HCT116 (cell line): ENCODE measurements at regions not wholly inside any gene's neighbourhood (a gene's known extent, or its start where the extent isn't known, plus 50 kb on each side); places are given as distances from the start of the nearest gene placed in this dataset.

Experiments used
- ATAC-seq: fragments of 200-7000 bp; cut with Tn5 transposase; 2 replicates; pipeline ENCODE4 v1.9.1; 2020; ENCODE audit warnings: mild to moderate bottlenecking, moderate library complexity
- BruUV-seq: library from RNA; stranded (reverse); fragments of 400-500 nt; replicated peaks from 2 replicates; lab custom pipeline; 2021; lab: Mats Ljungman, UMichigan
- CTCF ChIA-PET: fragments of 300-600 bp; sonication (Branson Sonifier 250); formaldehyde crosslinking; loops from one replicate; lab custom pipeline; 2021; ENCODE audit warnings: antibody characterized with exemption; lab: Charles Lee
- POLR2A ChIA-PET: fragments of 300-600, 350-600 bp; sonication (Branson Sonifier 250); formaldehyde crosslinking; loops from one replicate; lab custom pipeline; 2021; ENCODE audit warnings: antibody characterized with exemption; lab: Charles Lee
- RAD21 ChIA-PET, 2 experiments: fragments of 300-600 bp; sonication (Branson Sonifier 250); formaldehyde crosslinking; loops; one replicate each; lab custom pipeline; 2023; ENCODE audit warnings: low total read pairs in 2 of 2; ENCODE audit not compliant: uncharacterized antibody in 2 of 2, unreplicated experiment in 2 of 2, low non-redundant PET in 1 of 2; lab: Charles Lee
- DNase-seq: peaks from one replicate; pipeline ENCODE4 v3.0.0-alpha.2; 2010; ENCODE audit warnings: low read depth, low spot score
- H2AFZ ChIP-seq: fragments of 200-600 bp; shearing (Covaris generic), sonication (generic); 2 replicates; pipeline ENCODE4 v1.6.1; 2017; ENCODE audit warnings: low read depth, mixed run types, mixed read lengths, antibody characterized with exemption, low read length; ENCODE audit not compliant: poor library complexity, severe bottlenecking
- H3K27ac ChIP-seq: 2 replicates; pipeline ENCODE4 v1.5.1; 2012; ENCODE audit warnings: low read depth, low read length
- H3K27me3 ChIP-seq: fragments of 200-600 bp; sonication (generic); 2 replicates; pipeline ENCODE4 v1.6.1; 2016; ENCODE audit warnings: mixed run types, low read length, mixed read lengths; ENCODE audit not compliant: insufficient read depth
- H3K36me3 ChIP-seq, 2 experiments: fragments of 200-500 bp in 1 of 2; fragments of 200-600 bp in 1 of 2; sonication (Bioruptor generic) in 1 of 2; sonication (generic) in 1 of 2; 2 replicates each; pipeline versions ENCODE4 v1.5.1 to v1.6.1; 2014 to 2016; ENCODE audit warnings: low read length in 2 of 2, inconsistent platforms in 1 of 2, mixed read lengths in 1 of 2, mixed run types in 1 of 2; ENCODE audit not compliant: insufficient read depth in 2 of 2, control insufficient read depth in 1 of 2
- H3K4me1 ChIP-seq, 2 experiments: fragments of 200-600 bp in 1 of 2; sonication (generic) in 1 of 2; 2 replicates each; pipeline versions ENCODE4 v1.5.1 to v1.6.1; 2012 to 2017; ENCODE audit warnings: low read length in 2 of 2, inconsistent platforms in 1 of 2, mild to moderate bottlenecking in 1 of 2, mixed read lengths in 1 of 2, mixed run types in 1 of 2, moderate library complexity in 1 of 2; ENCODE audit not compliant: insufficient read depth in 2 of 2, control insufficient read depth in 1 of 2
- H3K4me2 ChIP-seq: fragments of 200-600 bp; sonication (generic); 2 replicates; pipeline ENCODE4 v1.6.1; 2017; ENCODE audit warnings: mixed run types, low read length, mixed read lengths
- H3K4me3 ChIP-seq, 2 experiments: fragments of 200-600 bp in 1 of 2; sonication (generic) in 1 of 2; replicated peaks in 1 of 2; 2 replicates each; pipeline ENCODE4 v1.5.1; 2011 to 2016; ENCODE audit warnings: low read length in 2 of 2, control low read depth in 1 of 2, low read depth in 1 of 2, mild to moderate bottlenecking in 1 of 2, mixed read lengths in 1 of 2, mixed run types in 1 of 2
- H3K79me2 ChIP-seq: fragments of 200-600 bp; sonication (generic); 2 replicates; pipeline ENCODE4 v1.6.1; 2017; ENCODE audit warnings: mild to moderate bottlenecking, mixed run types, low read length, moderate library complexity, mixed read lengths; ENCODE audit not compliant: insufficient read depth
- H3K9ac ChIP-seq: fragments of 200-600 bp; sonication (generic); 2 replicates; pipeline ENCODE4 v1.6.1; 2016; ENCODE audit warnings: low read length, mixed read lengths
- H3K9me2 ChIP-seq: fragments of 200-600 bp; sonication (generic), shearing (Covaris generic); 2 replicates; pipeline ENCODE4 v1.6.1; 2017; ENCODE audit warnings: mixed run types, mild to moderate bottlenecking, moderate library complexity; ENCODE audit not compliant: insufficient read depth
- H3K9me3 ChIP-seq, 2 experiments: fragments of 200-500 bp in 1 of 2; fragments of 200-600 bp in 1 of 2; sonication (Bioruptor generic) in 1 of 2; sonication (generic) in 1 of 2; 2 replicates each; pipeline ENCODE4 v1.6.1; 2014 to 2017; ENCODE audit warnings: low read length in 2 of 2, mixed read lengths in 2 of 2, inconsistent platforms in 1 of 2, low read depth in 1 of 2, mild to moderate bottlenecking in 1 of 2, mixed run types in 1 of 2, moderate library complexity in 1 of 2; ENCODE audit not compliant: control insufficient read depth in 1 of 2, insufficient read depth in 1 of 2
- H4K20me1 ChIP-seq: fragments of 200-600 bp; sonication (generic), shearing (Covaris generic); 2 replicates; pipeline ENCODE4 v1.6.1; 2017; ENCODE audit warnings: mixed run types, mild to moderate bottlenecking, moderate library complexity; ENCODE audit not compliant: insufficient read depth
- CBX3 ChIP-seq: IDR thresholded peaks from 2 replicates; pipeline ENCODE4 v1.6.1; 2012; ENCODE audit warnings: low read depth
- EGR1 ChIP-seq: IDR thresholded peaks from 2 replicates; pipeline ENCODE4 v1.6.1; 2012; ENCODE audit warnings: low read depth
- ELF1 ChIP-seq: IDR thresholded peaks from 2 replicates; pipeline ENCODE4 v1.6.1; 2012; ENCODE audit warnings: low read depth, borderline replicate concordance
- EZH2 ChIP-seq: fragments of 200-600 bp; sonication (generic); IDR thresholded peaks from 2 replicates; pipeline ENCODE4 v1.6.1; 2017; ENCODE audit warnings: antibody characterized with exemption, mixed run types
- FOSL1 ChIP-seq: IDR thresholded peaks from 2 replicates; pipeline ENCODE4 v1.6.1; 2012; ENCODE audit warnings: low read depth
- JUND ChIP-seq: IDR thresholded peaks from 2 replicates; pipeline ENCODE4 v1.6.1; 2012
- POLR2A ChIP-seq: IDR thresholded peaks from 2 replicates; pipeline ENCODE4 v1.7.0; 2011; ENCODE audit warnings: borderline replicate concordance; ENCODE audit not compliant: insufficient read depth, insufficient read length; ENCODE audit errors: extremely low read depth
- POLR2AphosphoS5 ChIP-seq: IDR thresholded peaks from 2 replicates; pipeline ENCODE4 v1.6.1; 2011; ENCODE audit warnings: mild to moderate bottlenecking, low read depth, low read length, moderate library complexity
- RAD21 ChIP-seq: IDR thresholded peaks from 2 replicates; pipeline ENCODE4 v1.6.1; 2012; ENCODE audit warnings: low read depth, mild to moderate bottlenecking
- SIN3A ChIP-seq: IDR thresholded peaks from 2 replicates; pipeline ENCODE4 v1.6.1; 2012; ENCODE audit warnings: low read depth
- SP1 ChIP-seq: IDR thresholded peaks from 2 replicates; pipeline ENCODE4 v1.6.1; 2012; ENCODE audit warnings: low read depth
- SRF ChIP-seq: IDR thresholded peaks from 2 replicates; pipeline ENCODE4 v1.6.1; 2012; ENCODE audit warnings: low read depth
- YY1 ChIP-seq: IDR thresholded peaks from 2 replicates; pipeline ENCODE4 v1.6.1; 2011; ENCODE audit warnings: low read length, low read depth, moderate library complexity, mild to moderate bottlenecking; ENCODE audit not compliant: insufficient replicate concordance; ENCODE audit errors: extremely low read depth
- ZFX ChIP-seq: fragments of 450-650 bp; IDR thresholded peaks from 2 replicates; pipeline ENCODE4 v1.6.1; 2017
- intact Hi-C: fragments of 100-400 bp; cut with micrococcal nuclease; formaldehyde crosslinking; loops from 2 replicates; pipeline ENCODE4 v1.10.0; 2022
- TF ChIP-seq, protein P1 (sequence below): IDR thresholded peaks from 2 replicates; pipeline ENCODE4 v1.6.1; 2011; ENCODE audit warnings: mild to moderate bottlenecking, low read length, moderate library complexity; ENCODE audit not compliant: insufficient replicate concordance; ENCODE audit errors: extremely low read depth
- TF ChIP-seq, protein P2 (sequence below), 3 experiments: fragments of 200-600 bp in 1 of 3; sonication (generic) in 1 of 3; IDR thresholded peaks in 2 of 3; conservative IDR thresholded peaks in 1 of 3; 2 replicates each; pipeline ENCODE4 v1.5.1; 2012 to 2017; ENCODE audit warnings: low read depth in 2 of 3, low read length in 2 of 3, antibody characterized with exemption in 1 of 3, borderline replicate concordance in 1 of 3, control low read depth in 1 of 3, mild to moderate bottlenecking in 1 of 3, mixed read lengths in 1 of 3, mixed run types in 1 of 3, moderate library complexity in 1 of 3; ENCODE audit not compliant: insufficient read depth in 1 of 3

DNA sequence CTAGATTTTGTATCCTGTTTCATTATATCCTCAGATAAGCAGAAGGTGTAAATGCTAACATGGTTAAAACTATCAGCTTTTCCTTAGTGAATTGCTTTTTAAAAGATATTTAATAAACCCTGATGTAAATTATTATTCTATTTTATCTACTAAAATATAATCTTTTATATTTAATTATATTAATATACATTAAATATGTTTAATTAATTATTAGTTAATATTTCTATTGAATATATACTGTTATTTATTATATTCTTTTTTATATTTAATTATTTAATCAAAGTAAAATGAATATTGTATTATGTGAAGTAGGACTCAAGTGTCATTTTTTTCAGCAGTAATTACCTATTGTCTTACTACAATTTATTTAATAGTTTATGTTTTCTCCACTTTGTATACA, 179.7 kb upstream of the ADGRL4 start:
- ATAC-seq, result no peak
- no peaks in the 10 kb centered on the region for H3K36me3 ChIP-seq
- POLR2A ChIA-PET, result no interaction called here
- no peak overlapping the region for H2AFZ ChIP-seq
- H3K4me2 ChIP-seq, result no peak overlapping the region
- H3K9me2 ChIP-seq, result no peaks in the 10 kb centered on the region
- TF ChIP-seq RAD21 (no peak), ZFX (no peak), EZH2 (no peak), POLR2A (no peak), CBX3 (no peak), SP1 (no peak), ELF1 (no peak), YY1 (no peak), POLR2AphosphoS5 (no peak), JUND (no peak), FOSL1 (no peak), SRF (no peak), SIN3A (no peak), EGR1 (no peak)
- TF ChIP-seq, protein P1, sequence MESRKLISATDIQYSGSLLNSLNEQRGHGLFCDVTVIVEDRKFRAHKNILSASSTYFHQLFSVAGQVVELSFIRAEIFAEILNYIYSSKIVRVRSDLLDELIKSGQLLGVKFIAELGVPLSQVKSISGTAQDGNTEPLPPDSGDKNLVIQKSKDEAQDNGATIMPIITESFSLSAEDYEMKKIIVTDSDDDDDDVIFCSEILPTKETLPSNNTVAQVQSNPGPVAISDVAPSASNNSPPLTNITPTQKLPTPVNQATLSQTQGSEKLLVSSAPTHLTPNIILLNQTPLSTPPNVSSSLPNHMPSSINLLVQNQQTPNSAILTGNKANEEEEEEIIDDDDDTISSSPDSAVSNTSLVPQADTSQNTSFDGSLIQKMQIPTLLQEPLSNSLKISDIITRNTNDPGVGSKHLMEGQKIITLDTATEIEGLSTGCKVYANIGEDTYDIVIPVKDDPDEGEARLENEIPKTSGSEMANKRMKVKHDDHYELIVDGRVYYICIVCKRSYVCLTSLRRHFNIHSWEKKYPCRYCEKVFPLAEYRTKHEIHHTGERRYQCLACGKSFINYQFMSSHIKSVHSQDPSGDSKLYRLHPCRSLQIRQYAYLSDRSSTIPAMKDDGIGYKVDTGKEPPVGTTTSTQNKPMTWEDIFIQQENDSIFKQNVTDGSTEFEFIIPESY, result no peak
- TF ChIP-seq, protein P2, sequence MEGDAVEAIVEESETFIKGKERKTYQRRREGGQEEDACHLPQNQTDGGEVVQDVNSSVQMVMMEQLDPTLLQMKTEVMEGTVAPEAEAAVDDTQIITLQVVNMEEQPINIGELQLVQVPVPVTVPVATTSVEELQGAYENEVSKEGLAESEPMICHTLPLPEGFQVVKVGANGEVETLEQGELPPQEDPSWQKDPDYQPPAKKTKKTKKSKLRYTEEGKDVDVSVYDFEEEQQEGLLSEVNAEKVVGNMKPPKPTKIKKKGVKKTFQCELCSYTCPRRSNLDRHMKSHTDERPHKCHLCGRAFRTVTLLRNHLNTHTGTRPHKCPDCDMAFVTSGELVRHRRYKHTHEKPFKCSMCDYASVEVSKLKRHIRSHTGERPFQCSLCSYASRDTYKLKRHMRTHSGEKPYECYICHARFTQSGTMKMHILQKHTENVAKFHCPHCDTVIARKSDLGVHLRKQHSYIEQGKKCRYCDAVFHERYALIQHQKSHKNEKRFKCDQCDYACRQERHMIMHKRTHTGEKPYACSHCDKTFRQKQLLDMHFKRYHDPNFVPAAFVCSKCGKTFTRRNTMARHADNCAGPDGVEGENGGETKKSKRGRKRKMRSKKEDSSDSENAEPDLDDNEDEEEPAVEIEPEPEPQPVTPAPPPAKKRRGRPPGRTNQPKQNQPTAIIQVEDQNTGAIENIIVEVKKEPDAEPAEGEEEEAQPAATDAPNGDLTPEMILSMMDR (IDR thresholded peaks at IDR 0.05 in 2 of 3, conservative IDR thresholded peaks at IDR 0.05 in 1 of 3; ENCODE audit: borderline replicate concordance in 1 of 3, insufficient read depth in 1 of 3, low read depth in 2 of 3, low read length in 2 of 3), result no peak
- TF ChIP-seq, all 23 proteins: peak for 0
- CTCF ChIA-PET, result no interaction called here
- H3K9ac ChIP-seq, result no peak overlapping the region
- RAD21 ChIA-PET, result no interaction called here
- H3K4me1 ChIP-seq, result peaks cover 5 to 12% of the 10 kb centered on the region in 2 experiments; a peak in 2 of 4 replicates
- H3K27ac ChIP-seq, result no peak overlapping the region
- intact Hi-C loops, result no loop called here
- BruUV-seq, result no TSS peak
- no peaks in the 10 kb centered on the region for H3K9me3 ChIP-seq
- no peaks in the 10 kb centered on the region for H3K27me3 ChIP-seq
- no peaks in the 10 kb centered on the region for H3K79me2 ChIP-seq
- no peaks in the 10 kb centered on the region for H4K20me1 ChIP-seq
- no peak overlapping the region for H3K4me3 ChIP-seq
- DNase-seq, result no peak
